ENCODE measurements at regions not wholly inside any gene's neighbourhood (a gene's known extent, or its start where the extent isn't known, plus 50 kb on each side); places are given as distances from the start of the nearest gene placed in this dataset.

DNA sequence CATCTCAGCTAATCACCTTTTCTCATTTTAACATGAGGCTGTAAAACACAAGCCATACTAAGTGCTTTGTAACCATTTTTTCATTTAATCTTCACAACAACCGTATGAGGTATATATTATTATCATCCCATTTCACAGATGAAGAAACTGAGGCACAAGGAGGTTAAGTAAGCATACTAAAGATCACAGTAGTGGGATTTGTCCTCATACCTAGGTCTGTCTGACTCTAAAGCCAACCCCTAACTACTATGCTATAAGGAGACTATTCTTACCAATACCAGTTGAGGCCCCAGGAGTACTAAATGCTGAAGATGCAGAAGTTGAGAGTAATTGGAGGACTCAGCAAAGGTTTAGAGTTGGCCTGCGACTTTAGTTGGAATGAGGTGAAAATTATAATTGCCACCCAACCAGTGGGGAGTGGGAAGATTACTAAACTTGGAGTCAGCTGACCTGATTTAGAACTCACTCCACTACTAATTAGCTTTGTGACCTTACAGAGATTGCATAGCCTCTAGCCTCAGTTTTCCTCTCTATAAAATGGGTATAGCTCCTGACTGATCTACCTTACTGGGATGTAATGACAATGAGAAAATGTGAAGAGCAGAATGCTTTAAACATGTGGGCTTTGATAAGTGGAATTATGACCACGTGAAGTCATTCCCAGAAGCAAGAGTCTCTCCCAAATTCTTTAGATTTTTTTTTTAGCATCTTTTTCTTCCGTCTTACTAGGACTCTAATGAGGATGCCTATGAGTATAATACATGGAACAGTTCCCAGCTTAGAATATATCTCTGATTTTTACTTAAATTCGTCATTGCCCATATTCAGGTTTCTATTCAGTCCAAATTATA is 85.8 kb upstream of the IPO9 start:
- DNase-seq (ENCODE audit: low read depth in 3 of 3, low spot score in 1 of 3), result no peak

DNA sequence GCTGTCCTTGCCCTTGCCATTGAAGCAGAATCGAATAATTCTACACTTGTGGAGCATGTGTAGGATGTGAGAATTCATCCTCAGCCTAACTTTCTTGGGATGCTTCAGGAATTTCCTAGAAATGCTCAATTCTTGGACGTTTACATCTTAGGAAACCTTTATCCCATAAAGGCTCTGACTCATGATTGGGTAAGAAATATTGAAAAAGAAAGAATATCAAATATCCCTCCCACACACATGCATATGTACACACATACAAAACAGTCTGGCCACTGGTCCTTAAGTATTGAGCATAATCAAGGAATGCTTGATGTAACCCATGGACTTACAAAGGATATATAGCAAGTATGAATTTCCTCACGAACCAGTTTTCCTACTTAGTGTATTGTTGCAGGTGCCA is 83.9 kb upstream of the IPO9 start:
- DNase-seq (ENCODE audit: low read depth in 3 of 3, low spot score in 1 of 3), result no peak

GRCh38 chr1:201746156-201746555 is 82.8 kb upstream of the IPO9 start:
- no peak for DNase-seq (ENCODE audit: low read depth in 3 of 3, low spot score in 1 of 3)

DNA sequence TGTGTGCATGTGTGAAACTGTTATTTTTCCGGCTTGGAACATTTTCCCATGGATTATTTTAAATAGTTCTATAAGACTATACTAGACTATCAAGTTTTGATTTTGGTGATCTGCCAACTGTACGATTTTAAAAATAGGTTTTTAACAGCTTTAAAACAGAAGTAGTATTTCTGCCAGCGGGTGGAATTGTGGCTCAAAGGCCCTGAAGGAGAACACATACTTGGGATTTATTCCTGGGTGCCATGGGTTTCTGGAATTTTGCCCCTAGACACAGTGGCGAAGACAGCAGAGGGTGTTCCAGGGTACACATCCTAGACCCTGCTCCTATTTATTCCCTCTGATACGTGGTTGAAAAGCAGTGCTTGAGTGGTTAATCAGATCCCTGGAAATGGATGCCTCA is 81.7 kb upstream of the IPO9 start:
- DNase-seq (ENCODE audit: low read depth in 3 of 3, low spot score in 1 of 3), result no peak

GRCh38 chr1:201748335-201748734 is 80.6 kb upstream of the IPO9 start:
- no peak for DNase-seq (ENCODE audit: low read depth in 3 of 3, low spot score in 1 of 3)

DNA sequence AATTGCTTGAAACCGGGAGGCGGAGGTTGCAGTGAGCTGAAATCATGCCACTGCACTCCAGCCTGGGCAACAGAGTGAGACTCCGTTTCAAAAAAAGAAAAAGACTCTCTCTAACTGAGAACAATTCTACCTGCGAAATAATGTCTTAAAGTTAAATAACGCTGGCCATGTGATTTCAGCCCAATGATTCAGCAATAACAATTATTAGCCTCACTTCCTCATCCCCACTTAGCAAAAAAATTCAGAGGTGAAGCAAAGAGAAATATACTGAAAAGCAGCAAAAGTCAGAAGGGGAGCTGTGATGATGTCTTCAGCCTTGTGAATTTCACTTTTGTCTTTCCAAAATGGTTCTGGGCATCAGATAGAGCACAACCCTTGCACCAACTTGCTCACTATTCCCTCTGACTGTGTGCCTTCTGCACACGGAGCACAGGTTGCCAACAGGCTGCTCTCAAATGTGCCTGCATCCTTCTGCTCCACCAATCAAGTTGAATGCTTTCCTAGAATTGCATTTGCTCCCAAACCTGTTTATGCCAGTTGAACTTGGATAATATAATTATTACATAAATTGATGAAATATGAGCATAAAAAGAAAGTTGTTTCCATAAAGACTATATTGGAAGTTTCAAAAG is 79.8 kb upstream of the IPO9 start:
- DNase-seq (ENCODE audit: low read depth in 3 of 3, low spot score in 1 of 3), result no peak

- no peak for DNase-seq (ENCODE audit: low read depth in 3 of 3, low spot score in 1 of 3)
Observed at GRCh38 chr1:201750120-201750519, 78.8 kb upstream of the IPO9 start.

GRCh38 chr1:201750934-201751333 is 78.0 kb upstream of the IPO9 start:
- no peak for DNase-seq (ENCODE audit: low read depth in 3 of 3, low spot score in 1 of 3)

DNA sequence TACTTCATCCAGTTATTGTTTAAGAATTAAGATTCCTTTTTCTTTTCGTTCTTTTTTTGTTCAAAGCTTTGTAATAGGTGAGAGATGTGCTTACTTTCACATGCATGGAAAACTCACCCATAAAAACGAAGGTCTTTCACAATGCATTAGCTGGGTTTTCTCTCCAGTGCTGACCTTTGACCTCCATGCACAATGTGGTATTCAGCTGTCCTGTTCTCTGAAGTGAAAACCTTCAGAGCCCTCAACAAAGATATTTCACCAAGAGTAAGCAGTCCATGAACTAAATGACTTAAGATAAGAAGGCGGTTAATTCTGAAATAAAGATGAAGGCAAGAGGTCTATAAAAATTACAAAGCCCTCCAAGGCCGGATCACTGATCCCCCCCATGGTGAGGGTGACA is 77.1 kb upstream of the IPO9 start:
- DNase-seq (ENCODE audit: low read depth in 3 of 3, low spot score in 1 of 3), result no peak

- DNase-seq (ENCODE audit: low read depth in 3 of 3, low spot score in 1 of 3), result no peak
Observed at GRCh38 chr1:201752333-201752732, 76.6 kb upstream of the IPO9 start.

DNA sequence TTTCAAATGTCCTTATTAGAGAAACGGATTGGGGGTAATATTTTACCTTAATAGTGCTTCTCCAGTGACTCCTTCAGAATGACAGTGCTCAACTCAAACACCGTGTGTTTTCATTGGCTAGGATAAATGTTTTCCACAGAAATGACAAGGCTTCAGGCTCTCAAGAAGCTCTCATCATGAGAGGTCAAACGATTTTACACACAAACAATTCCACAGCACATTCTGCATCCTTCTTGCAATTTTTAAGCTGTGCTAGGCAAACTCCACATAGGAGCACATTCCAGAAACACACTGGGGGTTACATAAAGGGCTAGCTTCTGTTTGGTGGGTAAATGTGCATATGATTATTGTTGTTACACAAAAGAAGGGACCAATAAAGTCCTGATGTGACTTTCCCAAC is 75.5 kb upstream of the IPO9 start:
- no peak for DNase-seq (ENCODE audit: low read depth in 3 of 3, low spot score in 1 of 3)

DNA sequence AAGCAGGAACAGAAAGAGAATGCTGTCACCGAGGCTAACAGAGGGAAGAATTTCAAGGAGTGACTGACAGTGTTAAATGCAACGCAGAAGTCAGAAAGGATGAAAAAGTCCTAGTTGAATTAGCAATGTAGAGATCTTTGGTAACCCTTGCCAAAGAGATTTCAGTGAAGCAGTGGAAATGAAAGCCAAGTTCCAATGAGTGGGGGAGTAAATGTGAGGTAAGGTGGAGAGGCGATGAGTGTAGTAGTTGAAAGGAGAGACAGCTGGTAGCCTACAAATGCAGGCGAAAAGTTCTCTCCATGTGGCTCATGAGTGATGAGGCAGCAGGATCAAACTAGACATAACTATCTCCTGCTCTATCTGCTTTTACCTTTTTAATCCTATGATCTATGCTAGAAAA is 74.6 kb upstream of the IPO9 start:
- no peak for DNase-seq (ENCODE audit: low read depth in 3 of 3, low spot score in 1 of 3)

- DNase-seq (ENCODE audit: low read depth in 3 of 3, low spot score in 1 of 3), result no peak
Observed at GRCh38 chr1:201755200-201755599, 73.8 kb upstream of the IPO9 start.

- no peak for DNase-seq (ENCODE audit: low read depth in 3 of 3, low spot score in 1 of 3)
Observed at GRCh38 chr1:201756406-201756805, 72.6 kb upstream of the IPO9 start.

DNA sequence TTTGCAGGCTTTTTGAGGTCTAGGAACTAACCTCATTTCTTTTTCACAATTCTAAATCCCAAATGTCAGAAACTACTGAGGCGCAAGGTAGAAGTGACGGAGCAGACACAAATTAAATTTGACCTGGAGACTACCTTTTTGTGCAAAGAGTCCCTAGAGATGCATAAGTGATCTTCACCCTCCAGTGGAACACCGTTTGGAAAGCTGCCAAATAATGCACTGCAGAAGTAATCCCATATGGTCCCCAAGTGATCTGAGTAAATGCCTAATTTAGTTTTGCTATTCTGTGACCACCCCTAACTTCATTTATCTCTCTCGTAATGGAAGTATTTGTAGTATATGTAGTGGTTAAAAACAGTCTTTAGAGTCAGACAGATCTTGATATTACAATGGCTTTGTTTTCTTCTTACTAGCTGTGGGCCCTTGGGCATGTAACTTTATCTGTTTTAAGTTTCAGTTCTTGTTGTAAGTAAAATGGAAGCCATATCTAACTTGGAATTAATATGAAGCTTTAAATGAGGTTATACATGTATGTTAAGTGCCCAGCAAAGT is 70.4 kb upstream of the IPO9 start:
- no peak for DNase-seq (ENCODE audit: low read depth in 3 of 3, low spot score in 1 of 3)

- no peak for DNase-seq (ENCODE audit: low read depth in 3 of 3, low spot score in 1 of 3)
Observed at GRCh38 chr1:201759194-201759815, 69.7 kb upstream of the IPO9 start.

DNA sequence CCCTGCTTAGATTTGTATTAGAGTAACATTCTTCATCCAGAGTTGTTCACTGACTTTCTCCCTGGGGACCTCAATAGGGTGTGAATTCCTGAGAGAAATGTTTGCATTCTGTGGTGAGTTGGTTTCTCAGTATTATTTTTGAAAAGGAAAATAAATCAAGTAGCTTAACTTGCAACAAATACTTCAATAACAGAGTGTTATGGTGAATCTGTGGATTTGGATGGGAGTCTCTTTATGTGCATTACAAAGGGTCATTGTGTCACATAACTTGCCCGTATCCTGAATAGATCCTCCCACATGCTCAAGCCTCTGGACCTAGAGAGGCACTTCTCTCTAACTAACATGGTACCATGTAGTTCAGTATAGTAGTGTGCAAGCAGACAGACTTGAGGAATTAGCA is 68.4 kb upstream of the IPO9 start:
- DNase-seq (ENCODE audit: low read depth in 3 of 3, low spot score in 1 of 3), result no peak

- no peak for DNase-seq (ENCODE audit: low read depth in 3 of 3, low spot score in 1 of 3)
Observed at GRCh38 chr1:201761178-201761577, 67.8 kb upstream of the IPO9 start.

- DNase-seq (ENCODE audit: low read depth in 3 of 3, low spot score in 1 of 3), result no peak
Observed at GRCh38 chr1:201761871-201762270, 67.1 kb upstream of the IPO9 start.

- DNase-seq (ENCODE audit: low read depth in 3 of 3, low spot score in 1 of 3), result no peak
Observed at GRCh38 chr1:201762381-201762780, 66.6 kb upstream of the IPO9 start.

DNA sequence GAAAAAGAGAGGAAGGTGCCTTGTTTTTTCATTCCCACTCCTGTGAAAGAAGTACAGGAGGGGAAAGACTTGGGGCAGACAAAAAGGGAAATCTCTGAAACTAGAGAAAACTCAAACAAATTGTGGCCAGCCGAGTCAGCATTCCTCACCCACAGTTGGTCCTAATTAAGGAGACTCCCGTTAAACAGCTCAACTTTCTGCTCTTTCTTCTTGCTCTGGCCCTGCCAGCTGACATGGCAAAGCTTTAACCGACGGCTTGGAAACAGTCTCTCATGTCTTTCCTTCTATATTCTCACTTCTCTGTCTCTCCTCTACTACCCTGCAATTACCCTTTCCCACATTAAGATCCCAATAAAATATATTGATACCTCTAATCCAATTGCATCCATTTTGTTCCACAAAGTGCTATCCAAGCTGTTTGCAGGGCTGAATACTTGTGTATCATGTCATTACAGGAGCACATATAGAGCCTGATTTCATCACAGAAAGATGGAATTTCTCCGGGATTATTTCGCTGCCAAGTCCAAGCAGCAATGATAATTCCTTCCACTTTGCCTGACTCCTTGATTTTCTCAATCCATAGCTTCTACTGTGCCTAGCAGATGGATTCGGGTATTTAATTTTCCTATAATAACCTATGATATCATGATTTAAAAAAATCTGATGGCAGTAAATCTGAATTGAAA is 65.4 kb upstream of the IPO9 start:
- DNase-seq (ENCODE audit: low read depth in 3 of 3, low spot score in 1 of 3), result no peak

DNA sequence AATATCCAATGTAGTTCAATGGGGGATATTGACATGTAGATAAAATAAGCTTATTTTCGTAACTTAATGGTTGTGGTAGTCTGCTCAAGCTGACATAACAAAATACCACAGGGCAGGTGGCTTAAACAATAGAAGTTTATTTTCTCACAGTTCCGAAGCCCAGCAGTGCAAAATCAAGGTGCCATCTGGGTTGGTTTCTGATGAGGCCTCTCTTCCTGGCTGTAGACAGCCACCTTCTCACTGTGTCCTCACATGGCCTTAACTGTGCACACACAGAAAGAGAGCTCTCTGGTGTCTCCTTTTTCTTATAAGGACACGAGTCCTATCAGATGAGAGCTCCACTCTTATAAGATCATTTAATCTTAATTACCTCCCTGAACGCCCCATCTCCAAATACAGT is 64.8 kb upstream of the IPO9 start:
- DNase-seq (ENCODE audit: low read depth in 3 of 3, low spot score in 1 of 3), result no peak
